D721Med (cell line): ENCODE measurements at regions not wholly inside any gene's neighbourhood (a gene's known extent, or its start where the extent isn't known, plus 50 kb on each side); places are given as distances from the start of the nearest gene placed in this dataset.

Experiments
- DNase-seq: peaks from one replicate; pipeline ENCODE4 v3.0.0; 2011; ENCODE audit warnings: low spot score; ENCODE audit not compliant: insufficient read length
- FAIRE-seq: peaks from 2 replicates; lab custom pipeline; 2011; peaks lifted over from hg19 to GRCh38; lab: Jason Lieb, UNC
- CTCF ChIP-seq: IDR thresholded peaks from 2 replicates; pipeline ENCODE4 v1.5.1; 2012; ENCODE audit warnings: mild to moderate bottlenecking, control low read depth; ENCODE audit not compliant: insufficient read depth; ENCODE audit errors: missing control alignments

GRCh38 chr4:171025776-171026175, 787.4 kb upstream of the GALNTL6 start:
- DNase-seq (no peak), FAIRE-seq (no peak)
- no peak for TF ChIP-seq CTCF

GRCh38 chr4:171025343-171025742, 787.9 kb upstream of the GALNTL6 start:
- DNase-seq (no peak), FAIRE-seq (no peak)
- TF ChIP-seq CTCF, result no peak

- no peak for DNase-seq
- no peak for TF ChIP-seq CTCF
- FAIRE-seq, result no peak
These were observed 788.4 kb upstream of the GALNTL6 start for GRCh38 chr4:171024720-171025303.

GRCh38 chr4:171022824-171023230, 790.4 kb upstream of the GALNTL6 start:
- DNase-seq (no peak), FAIRE-seq (no peak)
- TF ChIP-seq CTCF, result no peak

- DNase-seq, result no peak
- no peak for TF ChIP-seq CTCF
- FAIRE-seq, result no peak
These were observed 795.6 kb upstream of the GALNTL6 start for GRCh38 chr4:171017593-171017992.

- DNase-seq (no peak), FAIRE-seq (no peak)
- TF ChIP-seq CTCF, result no peak
These were observed 797.1 kb upstream of the GALNTL6 start for GRCh38 chr4:171016145-171016544.

- TF ChIP-seq CTCF, result no peak
- FAIRE-seq (no peak), DNase-seq (no peak)
These were observed 797.8 kb upstream of the GALNTL6 start for GRCh38 chr4:171015441-171015840.
